ENCODE measurements at regions not wholly inside any gene's neighbourhood (a gene's known extent, or its start where the extent isn't known, plus 50 kb on each side); places are given as distances from the start of the nearest gene placed in this dataset.

GRCh38 chr13:47330031-47330430 is 433.2 kb upstream of the HTR2A start:
- TF ChIP-seq, protein P1, sequence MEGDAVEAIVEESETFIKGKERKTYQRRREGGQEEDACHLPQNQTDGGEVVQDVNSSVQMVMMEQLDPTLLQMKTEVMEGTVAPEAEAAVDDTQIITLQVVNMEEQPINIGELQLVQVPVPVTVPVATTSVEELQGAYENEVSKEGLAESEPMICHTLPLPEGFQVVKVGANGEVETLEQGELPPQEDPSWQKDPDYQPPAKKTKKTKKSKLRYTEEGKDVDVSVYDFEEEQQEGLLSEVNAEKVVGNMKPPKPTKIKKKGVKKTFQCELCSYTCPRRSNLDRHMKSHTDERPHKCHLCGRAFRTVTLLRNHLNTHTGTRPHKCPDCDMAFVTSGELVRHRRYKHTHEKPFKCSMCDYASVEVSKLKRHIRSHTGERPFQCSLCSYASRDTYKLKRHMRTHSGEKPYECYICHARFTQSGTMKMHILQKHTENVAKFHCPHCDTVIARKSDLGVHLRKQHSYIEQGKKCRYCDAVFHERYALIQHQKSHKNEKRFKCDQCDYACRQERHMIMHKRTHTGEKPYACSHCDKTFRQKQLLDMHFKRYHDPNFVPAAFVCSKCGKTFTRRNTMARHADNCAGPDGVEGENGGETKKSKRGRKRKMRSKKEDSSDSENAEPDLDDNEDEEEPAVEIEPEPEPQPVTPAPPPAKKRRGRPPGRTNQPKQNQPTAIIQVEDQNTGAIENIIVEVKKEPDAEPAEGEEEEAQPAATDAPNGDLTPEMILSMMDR (tag by site-specific recombination; IDR thresholded peaks at IDR 0.05): no peak
- TF ChIP-seq HOXA7 (CRISPR knock-in tag; IDR thresholded peaks at IDR 0.05; ENCODE audit: borderline replicate concordance): no peak
- TF ChIP-seq ZNF501 (tag by site-specific recombination; IDR thresholded peaks at IDR 0.05): no peak
- TF ChIP-seq EGR2 (tag by site-specific recombination; IDR thresholded peaks at IDR 0.05; ENCODE audit: low read depth): no peak
- no peak for TF ChIP-seq ZBTB7A (tag by site-specific recombination; IDR thresholded peaks at IDR 0.05; ENCODE audit: low read depth)
- no peak for TF ChIP-seq ZBTB8A (tag by site-specific recombination; IDR thresholded peaks at IDR 0.05)
- no peak for TF ChIP-seq PATZ1 (tag by site-specific recombination; IDR thresholded peaks at IDR 0.05)
